Sigmoid colon (tissue), 6 donors: ENCODE measurements at regions not wholly inside any gene's neighbourhood (a gene's known extent, or its start where the extent isn't known, plus 50 kb on each side); places are given as distances from the start of the nearest gene placed in this dataset.

Experiments
- DNase-seq: peaks from one replicate; pipeline ENCODE4 v3.0.0-alpha.2; 2019
- H3K27ac ChIP-seq, 4 donors: fragments of 200-600 bp; sonication (generic); one replicate each; pipeline ENCODE4 v1.5.1; 2016 to 2019; ENCODE audit warnings: mild to moderate bottlenecking in 1 of 4
- H3K27me3 ChIP-seq, 3 donors: fragments of 200-600 bp; sonication (generic); one replicate each; pipeline ENCODE4 v1.5.1; 2019; ENCODE audit warnings: mild to moderate bottlenecking in 1 of 3
- H3K36me3 ChIP-seq, 4 donors: fragments of 200-600 bp; sonication (generic); one replicate each; pipeline ENCODE4 v1.5.1; 2016 to 2019
- H3K4me1 ChIP-seq, 4 donors: fragments of 200-600 bp; sonication (generic); one replicate each; pipeline ENCODE4 v1.5.1; 2017 to 2019
- H3K4me3 ChIP-seq, 4 donors: fragments of 200-600 bp; sonication (generic); one replicate each; pipeline ENCODE4 v1.5.1; 2017 to 2019; ENCODE audit warnings: mild to moderate bottlenecking in 2 of 4, moderate library complexity in 1 of 4
- H3K9me3 ChIP-seq, 4 donors: fragments of 200-600 bp in 3 of 4; sonication (generic) in 3 of 4; one replicate each; pipeline versions ENCODE4 v1.5.1 to v1.6.1; 2013 to 2019
- EP300 ChIP-seq, 4 donors: sonication (generic); formaldehyde crosslinking; IDR thresholded peaks; one replicate each; pipeline ENCODE4 v1.6.1; 2017; ENCODE audit warnings: antibody characterized with exemption in 4 of 4
- POLR2A ChIP-seq, 2 donors: fragments of 450-650 bp; IDR thresholded peaks; one replicate each; pipeline ENCODE4 v1.6.1; 2016; ENCODE audit warnings: antibody characterized with exemption in 2 of 2, mild to moderate bottlenecking in 2 of 2, moderate library complexity in 2 of 2
- POLR2AphosphoS5 ChIP-seq, 4 donors: sonication (generic); formaldehyde crosslinking; IDR thresholded peaks; one replicate each; pipeline ENCODE4 v1.6.1; 2017; ENCODE audit warnings: antibody characterized with exemption in 4 of 4
- WGBS, 2 donors: extraction: QIAGEN DNeasy Blood & Tissue Kit; methylation state at CpG; one replicate each; pipeline ENCODE4 v1.1.7; 2013; 5-methylcytosine and 5-hydroxymethylcytosine counted together
- intact Hi-C: fragments of 100-400 bp; cut with DNase I; formaldehyde crosslinking; loops from one replicate; pipeline ENCODE4 v1.15.1; 2023
- TF ChIP-seq, protein P1 (sequence below), 4 experiments: fragments of 450-650 bp in 3 of 4; fragments of 200-600 bp in 1 of 4; IDR thresholded peaks; one replicate each; pipeline ENCODE4 v1.5.1; 2016 to 2019; ENCODE audit warnings: antibody characterized with exemption in 4 of 4, mild to moderate bottlenecking in 3 of 4, moderate library complexity in 2 of 4
- donor health status: healthy with polysubstance abuse.
- donor health status: healthy.

- Histone ChIP-seq H3K4me1 (no peaks in the 10 kb centered on the region), H3K9me3 (no peaks in the 10 kb centered on the region), H3K27ac (no peak overlapping the region), H3K27me3 (no peaks in the 10 kb centered on the region), H3K36me3 (no peaks in the 10 kb centered on the region), H3K4me3 (no peak overlapping the region)
- TF ChIP-seq POLR2AphosphoS5 (IDR thresholded peaks at IDR 0.05): no peak
- no peak for TF ChIP-seq POLR2A (IDR thresholded peaks at IDR 0.05)
- TF ChIP-seq EP300 (IDR thresholded peaks at IDR 0.05): no peak
- TF ChIP-seq, protein P1, sequence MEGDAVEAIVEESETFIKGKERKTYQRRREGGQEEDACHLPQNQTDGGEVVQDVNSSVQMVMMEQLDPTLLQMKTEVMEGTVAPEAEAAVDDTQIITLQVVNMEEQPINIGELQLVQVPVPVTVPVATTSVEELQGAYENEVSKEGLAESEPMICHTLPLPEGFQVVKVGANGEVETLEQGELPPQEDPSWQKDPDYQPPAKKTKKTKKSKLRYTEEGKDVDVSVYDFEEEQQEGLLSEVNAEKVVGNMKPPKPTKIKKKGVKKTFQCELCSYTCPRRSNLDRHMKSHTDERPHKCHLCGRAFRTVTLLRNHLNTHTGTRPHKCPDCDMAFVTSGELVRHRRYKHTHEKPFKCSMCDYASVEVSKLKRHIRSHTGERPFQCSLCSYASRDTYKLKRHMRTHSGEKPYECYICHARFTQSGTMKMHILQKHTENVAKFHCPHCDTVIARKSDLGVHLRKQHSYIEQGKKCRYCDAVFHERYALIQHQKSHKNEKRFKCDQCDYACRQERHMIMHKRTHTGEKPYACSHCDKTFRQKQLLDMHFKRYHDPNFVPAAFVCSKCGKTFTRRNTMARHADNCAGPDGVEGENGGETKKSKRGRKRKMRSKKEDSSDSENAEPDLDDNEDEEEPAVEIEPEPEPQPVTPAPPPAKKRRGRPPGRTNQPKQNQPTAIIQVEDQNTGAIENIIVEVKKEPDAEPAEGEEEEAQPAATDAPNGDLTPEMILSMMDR (IDR thresholded peaks at IDR 0.05): no peak
- 90 to 92% methylated on average over 4 of the region's 4 CpGs for WGBS, 2 donors
- intact Hi-C loops: no loop called here
- no peak for DNase-seq
Observed at GRCh38 chr10:52706332-52707070, 66.1 kb downstream of the MBL2 start.
